ENCODE measurements at regions not wholly inside any gene's neighbourhood (a gene's known extent, or its start where the extent isn't known, plus 50 kb on each side); places are given as distances from the start of the nearest gene placed in this dataset.

DNA sequence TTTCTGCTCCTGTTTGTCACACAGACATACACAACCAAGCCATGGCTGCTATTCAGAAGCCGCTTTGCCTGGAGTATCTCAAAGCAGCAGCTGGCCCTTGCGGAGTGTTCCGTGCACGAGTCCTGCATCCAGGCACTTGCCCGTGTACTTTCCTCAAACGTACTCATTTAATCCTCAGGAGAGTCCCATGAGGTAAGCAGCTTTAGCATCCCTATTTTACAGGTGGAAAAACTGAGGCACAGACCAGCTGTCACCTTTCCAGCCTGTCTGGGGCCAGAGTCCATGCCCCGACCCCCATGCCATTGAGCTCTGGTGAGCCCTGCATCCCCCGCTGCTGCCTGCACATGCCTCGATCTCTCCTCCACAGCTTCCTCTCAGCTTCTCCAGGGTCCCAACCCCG, 130.0 kb downstream of the ERMARD start:
- ATAC-seq (ENCODE audit: low FRiP score in 2 of 2) (no peak), DNase-seq (no peak)
- Histone ChIP-seq H3K9me3 (no peaks in the 10 kb centered on the region), H3K27ac (no peak overlapping the region), H3K4me3 (no peak overlapping the region), H3K36me3 (no peaks in the 10 kb centered on the region), H3K27me3 (no peaks in the 10 kb centered on the region), H3K4me1 (peaks cover 0 to 11% (median 6%) of the 10 kb centered on the region in 4 donors)
- TF ChIP-seq POLR2AphosphoS5 (IDR thresholded peaks at IDR 0.05) = no peak
- TF ChIP-seq, protein P1, sequence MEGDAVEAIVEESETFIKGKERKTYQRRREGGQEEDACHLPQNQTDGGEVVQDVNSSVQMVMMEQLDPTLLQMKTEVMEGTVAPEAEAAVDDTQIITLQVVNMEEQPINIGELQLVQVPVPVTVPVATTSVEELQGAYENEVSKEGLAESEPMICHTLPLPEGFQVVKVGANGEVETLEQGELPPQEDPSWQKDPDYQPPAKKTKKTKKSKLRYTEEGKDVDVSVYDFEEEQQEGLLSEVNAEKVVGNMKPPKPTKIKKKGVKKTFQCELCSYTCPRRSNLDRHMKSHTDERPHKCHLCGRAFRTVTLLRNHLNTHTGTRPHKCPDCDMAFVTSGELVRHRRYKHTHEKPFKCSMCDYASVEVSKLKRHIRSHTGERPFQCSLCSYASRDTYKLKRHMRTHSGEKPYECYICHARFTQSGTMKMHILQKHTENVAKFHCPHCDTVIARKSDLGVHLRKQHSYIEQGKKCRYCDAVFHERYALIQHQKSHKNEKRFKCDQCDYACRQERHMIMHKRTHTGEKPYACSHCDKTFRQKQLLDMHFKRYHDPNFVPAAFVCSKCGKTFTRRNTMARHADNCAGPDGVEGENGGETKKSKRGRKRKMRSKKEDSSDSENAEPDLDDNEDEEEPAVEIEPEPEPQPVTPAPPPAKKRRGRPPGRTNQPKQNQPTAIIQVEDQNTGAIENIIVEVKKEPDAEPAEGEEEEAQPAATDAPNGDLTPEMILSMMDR (IDR thresholded peaks at IDR 0.05) = no peak
- TF ChIP-seq EP300 (IDR thresholded peaks at IDR 0.05) = no peak
- no peak for TF ChIP-seq POLR2A (IDR thresholded peaks at IDR 0.05)
- 85 to 90% methylated on average over 10 of the region's 10 CpGs for WGBS, 2 donors

DNA sequence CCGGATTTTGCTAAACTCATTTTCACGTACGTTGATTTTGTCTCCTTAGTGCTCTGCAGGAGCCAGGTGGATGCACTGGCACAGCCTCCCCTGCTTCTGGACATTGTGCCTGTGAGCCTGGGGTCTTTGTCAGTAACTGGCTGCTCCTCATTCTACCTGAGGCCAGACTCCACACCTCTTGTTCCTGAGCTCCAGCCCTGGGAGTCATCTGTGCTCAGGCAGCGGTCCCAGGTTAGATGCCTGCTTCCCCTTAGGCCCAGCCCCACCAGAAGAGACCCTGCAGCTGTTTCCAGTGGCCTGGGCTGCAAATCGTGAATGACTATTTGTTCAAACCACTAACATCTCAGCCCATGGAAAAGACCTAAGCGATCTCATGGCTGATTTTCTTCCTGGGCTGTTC, 129.1 kb downstream of the ERMARD start:
- WGBS, 2 donors = 87 to 94% methylated on average over 5 to 6 of the region's 6 CpGs
- no peaks in the 10 kb centered on the region for H3K9me3 ChIP-seq
- H3K27ac ChIP-seq = no peak overlapping the region
- DNase-seq (no peak), ATAC-seq (ENCODE audit: low FRiP score in 2 of 2) (no peak)
- H3K27me3 ChIP-seq = no peaks in the 10 kb centered on the region
- no peak for TF ChIP-seq POLR2AphosphoS5 (IDR thresholded peaks at IDR 0.05)
- no peak for TF ChIP-seq EP300 (IDR thresholded peaks at IDR 0.05)
- TF ChIP-seq, protein P1 (IDR thresholded peaks at IDR 0.05) = no peak
- no peak for TF ChIP-seq POLR2A (IDR thresholded peaks at IDR 0.05)
- H3K36me3 ChIP-seq = no peaks in the 10 kb centered on the region
- peaks cover 0 to 11% (median 6%) of the 10 kb centered on the region in 4 donors for H3K4me1 ChIP-seq
- no peak overlapping the region for H3K4me3 ChIP-seq

DNA sequence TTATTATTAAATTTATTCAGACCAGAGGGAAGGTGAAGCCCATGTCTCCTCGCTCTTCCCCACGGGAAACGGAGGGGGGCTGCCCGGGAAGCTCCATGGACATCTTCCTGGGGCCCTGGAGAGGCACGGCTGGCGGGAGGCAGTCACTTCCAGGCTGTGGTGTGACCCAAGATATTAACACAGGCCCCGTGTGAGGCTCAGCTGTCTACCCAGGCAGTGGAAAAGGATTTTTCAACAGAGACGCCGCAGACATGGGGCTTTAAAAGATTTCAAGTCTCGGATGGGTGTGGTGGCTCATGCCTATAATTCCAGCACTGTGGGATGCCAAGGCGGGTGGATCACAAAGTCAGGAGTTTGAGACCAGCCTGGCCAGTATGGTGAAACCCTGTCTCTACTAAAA, 117.9 kb downstream of the ERMARD start:
- no peak overlapping the region for H3K27ac ChIP-seq
- no peak for ATAC-seq (ENCODE audit: low FRiP score in 2 of 2)

DNA sequence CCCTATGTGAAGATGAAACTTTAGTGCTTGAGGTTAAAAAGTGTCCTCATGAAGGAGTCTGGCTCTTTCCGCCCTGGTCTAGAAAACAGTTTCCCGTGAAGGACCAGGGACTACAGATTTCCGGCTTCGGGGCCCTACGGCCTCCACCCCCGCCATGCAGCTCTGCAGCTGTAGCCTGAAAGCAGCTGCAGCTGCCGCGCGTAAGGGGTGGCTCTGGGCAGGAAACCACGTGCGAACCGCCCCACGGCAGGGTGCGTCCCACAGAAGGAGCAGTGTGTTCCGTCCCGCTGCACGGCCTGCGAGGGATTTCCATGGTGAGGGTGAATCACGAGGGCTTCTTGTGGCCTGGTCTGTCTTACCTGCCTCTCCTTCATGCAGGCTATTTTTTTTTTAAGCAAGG, 117.0 kb downstream of the ERMARD start:
- peak; percentile 35 to 84 for DNase-seq
- Histone ChIP-seq H3K27ac (no peak overlapping the region), H3K36me3 (no peaks in the 10 kb centered on the region), H3K9me3 (no peaks in the 10 kb centered on the region), H3K4me3 (no peak overlapping the region), H3K27me3 (no peaks in the 10 kb centered on the region), H3K4me1 (no peaks in the 10 kb centered on the region)
- peak in 1 of 2 donors; percentile 34 for ATAC-seq (ENCODE audit: low FRiP score in 2 of 2)
- peak in 2 of 4 donors; percentile 8 to 41 for TF ChIP-seq EP300 (IDR thresholded peaks at IDR 0.05)
- TF ChIP-seq, protein P1 (IDR thresholded peaks at IDR 0.05) = no peak
- TF ChIP-seq POLR2A (IDR thresholded peaks at IDR 0.05) = no peak
- peak; percentile 51 to 75 for TF ChIP-seq POLR2AphosphoS5 (IDR thresholded peaks at IDR 0.05)
- WGBS, 2 donors = 54 to 69% methylated on average over 16 to 19 of the region's 19 CpGs

More for the DNA sequence above, 117.9 kb downstream of the ERMARD start:
- no peak for DNase-seq
- Histone ChIP-seq H3K9me3 (no peaks in the 10 kb centered on the region), H3K4me3 (no peak overlapping the region), H3K36me3 (no peaks in the 10 kb centered on the region), H3K27me3 (no peaks in the 10 kb centered on the region), H3K4me1 (no peaks in the 10 kb centered on the region)
- WGBS, 2 donors = 89 to 91% methylated on average over 11 of the region's 11 CpGs
- TF ChIP-seq, protein P1 (IDR thresholded peaks at IDR 0.05) = no peak
- no peak for TF ChIP-seq POLR2A (IDR thresholded peaks at IDR 0.05)
- no peak for TF ChIP-seq EP300 (IDR thresholded peaks at IDR 0.05)
- TF ChIP-seq POLR2AphosphoS5 (IDR thresholded peaks at IDR 0.05) = no peak

DNA sequence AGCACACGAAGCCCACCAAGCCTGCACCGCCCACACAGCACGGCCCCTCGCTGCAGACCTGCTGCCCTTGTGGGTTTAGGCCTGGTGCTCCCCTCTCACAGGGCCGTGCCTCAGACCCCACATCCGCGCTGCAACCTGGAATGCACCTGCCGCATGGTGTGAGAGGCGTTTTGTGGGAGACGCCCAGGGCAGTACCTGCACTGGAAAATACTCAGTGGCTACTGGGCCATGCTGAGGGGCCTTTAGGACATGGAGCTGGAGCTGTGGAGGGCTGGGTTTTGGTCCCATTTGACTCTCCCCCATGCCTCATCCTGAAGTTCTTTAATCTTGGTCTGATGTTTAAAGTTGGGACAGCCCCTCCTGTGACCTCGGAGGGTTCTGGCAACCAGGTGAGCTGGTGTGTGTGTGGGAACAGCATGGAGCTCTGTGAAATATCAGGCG, 116.3 kb downstream of the ERMARD start:
- Histone ChIP-seq H3K27ac (no peak overlapping the region), H3K9me3 (no peaks in the 10 kb centered on the region), H3K36me3 (no peaks in the 10 kb centered on the region), H3K4me3 (no peak overlapping the region), H3K27me3 (no peaks in the 10 kb centered on the region), H3K4me1 (peaks cover 0 to 2% (median 2%) of the 10 kb centered on the region in 4 donors)
- ATAC-seq (ENCODE audit: low FRiP score in 2 of 2) (no peak), DNase-seq (peak in 1 of 2 donors; percentile 50)
- 90 to 92% methylated on average over 10 to 12 of the region's 12 CpGs for WGBS, 2 donors
- TF ChIP-seq EP300 (IDR thresholded peaks at IDR 0.05) (no peak), POLR2A (IDR thresholded peaks at IDR 0.05) (no peak), POLR2AphosphoS5 (IDR thresholded peaks at IDR 0.05) (no peak)
- TF ChIP-seq, protein P1 (IDR thresholded peaks at IDR 0.05) = no peak

All from upper lobe of left lung (tissue), 6 donors.